HG02870 (cell line): ENCODE measurements at regions not wholly inside any gene's neighbourhood (a gene's known extent, or its start where the extent isn't known, plus 50 kb on each side); places are given as distances from the start of the nearest gene placed in this dataset.
"Not testable (repeated sequence)": the region's sequence is repeated elsewhere in the genome, so short reads cannot be mapped to it uniquely, and the experiment has no call there.

Experiments
- ATAC-seq: cut with Tn5 transposase; IDR thresholded peaks from one replicate; pipeline ENCODE4 v1.9.1; 2021; ENCODE audit warnings: mild to moderate bottlenecking, moderate library complexity; ENCODE audit not compliant: unreplicated experiment

DNA sequence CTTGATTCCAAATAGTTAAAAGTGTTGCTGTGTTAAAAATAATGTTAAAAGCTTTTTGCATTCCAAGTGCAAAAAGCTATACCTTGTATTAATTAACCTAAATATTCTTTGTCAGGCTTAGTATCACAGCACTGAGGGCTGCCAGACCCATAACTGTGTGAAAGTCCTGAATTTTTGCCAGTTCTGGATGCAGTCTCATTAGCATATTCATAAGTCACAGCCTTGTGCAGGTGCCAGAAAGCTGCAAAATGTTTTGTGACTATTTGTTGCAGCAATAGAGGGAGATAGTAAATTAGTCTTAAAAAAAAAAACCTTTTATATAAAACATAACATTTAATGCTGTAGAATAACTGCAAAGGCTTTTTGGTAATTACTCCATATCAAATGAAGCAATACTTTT is 56.6 kb downstream of the SLITRK1 start:
- no peak for ATAC-seq

- no peak for ATAC-seq
Observed at GRCh38 chr13:83824560-83824959, 57.7 kb downstream of the SLITRK1 start.

DNA sequence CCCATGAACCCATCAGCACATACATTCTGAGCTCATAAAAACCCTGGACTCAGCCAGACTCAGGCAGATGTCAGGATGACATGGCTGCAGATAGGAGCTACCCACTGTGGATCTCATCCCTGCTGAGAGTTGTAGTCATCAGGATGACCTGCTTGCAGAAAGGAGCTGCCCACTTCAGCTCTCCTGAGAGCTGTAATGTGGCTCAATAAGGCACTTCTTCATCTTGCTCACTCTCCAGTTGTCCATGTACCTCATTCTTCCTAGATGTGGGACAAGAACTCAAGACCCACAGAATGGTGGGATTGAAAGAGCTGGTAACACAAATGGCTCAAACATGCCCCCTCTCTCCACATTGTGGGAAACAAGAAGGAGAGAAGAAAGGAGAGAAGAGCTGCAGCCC is 58.2 kb downstream of the SLITRK1 start:
- no peak for ATAC-seq

- no peak for ATAC-seq
Observed at GRCh38 chr13:83819611-83820010, 62.7 kb downstream of the SLITRK1 start.

GRCh38 chr13:83819156-83819555 is 63.1 kb downstream of the SLITRK1 start:
- no peak for ATAC-seq

GRCh38 chr13:83816081-83816480 is 66.2 kb downstream of the SLITRK1 start:
- no peak for ATAC-seq

DNA sequence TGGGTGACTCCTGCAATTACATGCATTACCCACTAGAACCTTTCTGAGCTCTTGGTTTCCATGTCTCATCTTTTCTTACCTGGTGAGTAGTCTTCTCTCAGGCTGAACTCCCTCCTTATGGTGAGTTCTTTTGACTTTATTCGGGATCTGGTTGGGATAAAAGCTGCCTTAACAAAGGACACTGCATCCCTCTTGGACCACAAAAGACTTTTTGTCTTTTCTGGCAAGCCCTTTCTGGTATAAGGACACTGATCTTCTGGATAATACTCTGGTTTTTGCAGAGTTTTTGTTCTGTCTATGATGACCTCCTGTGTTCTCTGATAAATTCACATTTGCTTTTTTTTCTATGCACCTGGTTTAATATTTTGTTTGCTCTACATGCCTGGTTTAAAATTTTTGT is 66.7 kb downstream of the SLITRK1 start:
- no peak for ATAC-seq

- ATAC-seq, result no peak
Observed at GRCh38 chr13:83810136-83810535, 72.1 kb downstream of the SLITRK1 start.

GRCh38 chr13:83804356-83804962 is 77.8 kb downstream of the SLITRK1 start:
- no peak for ATAC-seq

DNA sequence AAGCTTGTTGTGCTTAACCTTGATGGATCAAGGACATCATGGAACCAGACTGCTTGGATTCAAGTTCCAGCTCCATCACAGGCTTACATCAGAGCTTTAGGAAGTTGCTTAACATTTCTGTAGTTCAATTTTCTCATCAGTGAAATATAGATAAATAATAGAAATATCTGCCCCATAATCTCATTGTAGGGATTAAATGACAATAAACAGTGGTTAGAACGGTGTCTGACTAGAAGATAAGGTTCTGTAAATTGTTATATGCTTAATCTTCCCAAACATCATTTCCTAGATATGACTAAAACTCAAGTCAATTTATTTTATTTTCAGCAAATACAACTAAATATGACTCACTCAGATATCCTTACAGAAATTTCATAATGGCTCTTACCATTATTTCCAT is 83.5 kb downstream of the SLITRK1 start:
- ATAC-seq, result no peak

DNA sequence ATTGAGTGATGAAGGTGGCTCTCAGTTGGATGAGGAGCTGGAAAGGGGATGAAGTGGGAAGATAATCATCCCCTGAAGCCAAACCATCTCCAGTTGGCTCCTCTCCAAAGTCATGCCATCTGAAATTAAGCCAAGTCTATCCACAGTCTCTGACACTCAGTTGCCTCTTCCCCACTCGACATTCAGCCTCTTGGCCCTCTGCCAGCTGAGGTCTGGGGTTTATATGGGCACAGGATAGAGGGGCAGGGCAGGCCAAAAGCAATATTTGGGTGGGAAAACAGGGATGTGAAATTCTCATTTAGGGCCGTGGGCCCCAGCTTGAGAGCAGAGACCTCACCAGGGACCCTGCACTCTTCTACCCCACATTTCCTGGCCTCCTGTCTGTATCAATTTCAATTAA is 85.9 kb downstream of the SLITRK1 start:
- ATAC-seq, result no peak

GRCh38 chr13:83794583-83794982 is 87.7 kb downstream of the SLITRK1 start:
- ATAC-seq, result no peak

DNA sequence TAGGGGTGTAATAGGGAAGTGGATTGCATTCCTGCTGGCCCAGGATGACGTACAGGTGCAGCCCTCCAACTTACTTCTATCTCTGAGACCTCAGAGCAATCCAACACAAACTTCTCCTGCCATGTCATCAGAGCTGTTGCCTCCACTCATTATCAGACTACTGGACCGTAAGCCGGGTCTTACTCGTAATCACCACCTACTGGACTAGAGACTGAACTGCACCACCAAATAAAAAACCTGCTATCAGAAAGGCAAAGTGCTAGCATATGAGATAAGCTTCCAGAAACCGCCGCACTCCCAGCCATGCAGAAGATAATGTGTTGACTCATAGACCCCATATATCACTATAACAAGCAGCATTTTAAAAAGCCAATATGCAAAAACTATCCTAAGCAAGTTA is 102.0 kb downstream of the SLITRK1 start:
- ATAC-seq, result peak; percentile 51

DNA sequence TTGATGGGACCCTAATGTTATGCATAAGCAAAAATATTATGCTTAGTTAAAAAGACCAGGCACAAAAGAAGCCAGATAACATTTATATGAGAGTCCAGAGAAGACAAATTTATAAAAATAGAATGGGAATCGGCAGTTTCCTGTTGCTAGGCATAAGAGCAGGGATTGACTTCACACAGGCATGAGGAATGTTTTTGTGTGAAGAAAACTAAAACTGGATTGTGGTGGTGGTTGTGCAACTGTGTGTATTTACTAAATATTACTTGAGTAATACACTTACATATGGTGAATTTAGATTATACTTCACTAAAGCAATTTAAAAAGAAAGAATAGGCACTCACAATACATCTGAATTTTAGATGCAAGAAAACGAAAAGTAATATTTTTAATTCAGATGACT is 108.3 kb downstream of the SLITRK1 start:
- no peak for ATAC-seq

DNA sequence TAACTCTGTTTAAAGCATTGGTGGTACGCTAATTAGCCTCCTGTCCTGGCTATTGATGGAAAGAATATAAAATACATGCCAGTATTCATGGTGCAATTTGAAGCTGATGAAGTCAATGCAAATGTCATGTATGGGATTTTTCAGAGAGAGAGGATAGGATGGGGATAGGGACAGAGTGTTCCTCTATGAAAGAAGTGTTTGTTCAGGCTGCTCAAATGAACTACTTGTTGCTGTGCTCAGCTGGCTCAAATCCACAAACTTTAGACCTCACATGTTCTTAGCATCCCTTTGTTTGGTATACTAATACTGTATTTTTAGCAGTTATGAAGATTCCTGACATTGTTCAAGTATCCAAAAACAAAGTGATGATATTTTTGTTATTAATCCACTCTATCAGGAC is 116.5 kb downstream of the SLITRK1 start:
- no peak for ATAC-seq

- ATAC-seq, result no peak
Observed at GRCh38 chr13:83761631-83762030, 120.6 kb downstream of the SLITRK1 start.

DNA sequence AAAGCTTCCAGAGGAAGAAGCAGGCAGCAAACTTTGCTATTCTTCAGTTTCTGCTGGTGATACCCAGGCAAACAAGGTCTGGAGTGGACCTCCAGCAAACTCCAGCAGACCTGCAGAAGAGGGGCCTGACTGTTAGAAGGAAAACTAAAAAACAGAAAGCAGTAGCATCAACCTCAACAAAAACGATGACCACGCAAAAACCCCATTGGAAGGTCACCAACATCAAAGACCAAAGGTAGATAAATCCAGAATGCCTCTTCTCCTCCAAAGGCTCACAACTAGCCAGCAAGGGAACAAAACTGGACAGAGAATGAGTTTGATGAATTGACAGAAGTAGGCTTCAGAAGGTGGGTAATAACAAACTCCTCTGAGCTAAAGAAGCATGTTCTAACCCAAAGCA is 127.1 kb downstream of the SLITRK1 start:
- ATAC-seq, result not testable (repeated sequence)

GRCh38 chr13:83753912-83754624 is 128.2 kb downstream of the SLITRK1 start:
- no peak for ATAC-seq

DNA sequence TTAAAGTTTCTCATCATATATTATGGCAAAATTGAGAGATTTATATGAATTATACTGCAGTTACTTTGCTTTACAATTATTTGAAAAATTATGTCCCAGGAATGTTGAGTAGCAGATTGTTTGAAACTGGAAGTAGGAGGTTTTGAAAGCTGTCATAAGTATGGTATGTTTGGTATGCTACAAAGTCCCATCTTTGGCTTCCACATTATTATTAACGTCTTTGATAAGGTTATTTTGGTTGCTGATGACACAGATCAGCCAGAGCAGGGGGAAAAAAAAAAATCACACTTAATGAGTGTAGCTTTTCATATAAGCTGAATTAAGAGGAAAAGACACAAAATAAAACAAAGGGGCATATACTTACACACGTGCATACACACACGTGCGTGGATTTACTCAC is 130.1 kb downstream of the SLITRK1 start:
- no peak for ATAC-seq

- ATAC-seq, result no peak
Observed at GRCh38 chr13:83740622-83741021, 141.7 kb downstream of the SLITRK1 start.

- no peak for ATAC-seq
Observed at GRCh38 chr13:83738407-83738806, 143.9 kb downstream of the SLITRK1 start.

DNA sequence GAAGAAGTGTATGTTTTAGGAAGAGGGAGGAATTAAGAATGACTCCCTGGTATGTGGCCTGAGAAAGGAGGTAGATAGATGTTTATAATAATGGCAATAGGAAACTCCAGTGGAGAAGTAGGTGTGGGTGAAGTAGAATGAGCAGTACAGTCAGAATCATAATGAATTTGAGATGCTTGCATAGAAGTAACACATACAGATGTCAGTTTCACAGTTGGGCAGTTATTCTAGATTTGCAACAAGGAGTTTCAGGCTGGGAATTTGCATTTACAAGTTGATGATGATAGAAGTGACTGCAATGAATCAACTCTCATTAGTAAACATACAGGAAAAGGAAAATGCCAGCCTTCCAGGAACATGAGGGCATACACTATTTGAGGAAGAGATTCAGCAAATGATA is 149.0 kb downstream of the SLITRK1 start:
- peak; percentile 51 for ATAC-seq

GRCh38 chr13:83732755-83733154 is 149.5 kb downstream of the SLITRK1 start:
- ATAC-seq, result no peak
